GM19438 (cell line): ENCODE measurements at regions not wholly inside any gene's neighbourhood (a gene's known extent, or its start where the extent isn't known, plus 50 kb on each side); places are given as distances from the start of the nearest gene placed in this dataset.

Experiments
- ATAC-seq: cut with Tn5 transposase; IDR thresholded peaks from one replicate; pipeline ENCODE4 v1.9.1; 2021; ENCODE audit warnings: low read depth; ENCODE audit not compliant: unreplicated experiment

DNA sequence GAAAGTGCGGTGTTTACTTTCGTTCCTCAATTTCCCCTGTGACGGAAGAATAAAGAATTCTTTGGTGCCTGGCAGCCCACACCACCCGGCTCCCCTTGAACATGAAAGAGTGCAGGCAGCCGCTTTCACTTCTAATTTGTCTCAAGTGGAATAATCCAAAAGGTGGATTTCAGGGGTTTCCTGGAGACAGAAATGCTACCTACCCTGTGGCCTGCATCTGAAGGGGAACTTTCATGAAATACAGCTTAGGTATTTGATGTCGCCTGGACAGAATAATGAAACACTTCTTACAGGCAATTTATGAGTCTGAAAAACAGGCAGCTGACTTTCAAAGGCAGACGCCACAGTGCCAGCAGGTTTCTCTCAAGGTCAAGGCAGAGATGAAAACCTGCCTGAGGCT is 169.5 kb upstream of the USP24 start:
- no peak for ATAC-seq

DNA sequence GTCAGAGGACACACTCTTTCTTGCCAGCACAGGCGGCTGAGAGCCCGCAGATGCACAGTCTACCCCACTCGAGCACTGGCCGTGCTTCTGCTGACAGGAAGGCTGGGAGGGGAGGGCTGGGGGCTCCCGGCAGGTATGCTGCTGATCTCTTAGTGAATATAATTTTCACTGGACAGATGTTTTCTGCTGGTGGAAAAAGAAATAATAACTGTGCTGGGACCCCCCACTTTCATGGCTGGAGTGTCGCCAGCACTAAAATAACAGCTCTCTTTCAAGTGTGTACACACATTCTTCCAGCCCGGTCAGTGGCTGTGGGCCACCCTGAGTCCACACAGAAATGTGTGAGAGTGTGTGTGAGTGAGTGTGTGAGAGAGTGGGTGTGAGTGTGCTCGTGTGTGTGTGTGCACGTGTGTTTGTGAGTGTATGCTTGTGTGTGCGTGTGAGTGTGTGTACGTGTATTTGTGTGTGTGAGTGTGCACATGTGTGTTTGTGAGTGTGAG is 167.7 kb upstream of the USP24 start:
- no peak for ATAC-seq

GRCh38 chr1:55381983-55382382 is 166.8 kb upstream of the USP24 start:
- ATAC-seq, result no peak

DNA sequence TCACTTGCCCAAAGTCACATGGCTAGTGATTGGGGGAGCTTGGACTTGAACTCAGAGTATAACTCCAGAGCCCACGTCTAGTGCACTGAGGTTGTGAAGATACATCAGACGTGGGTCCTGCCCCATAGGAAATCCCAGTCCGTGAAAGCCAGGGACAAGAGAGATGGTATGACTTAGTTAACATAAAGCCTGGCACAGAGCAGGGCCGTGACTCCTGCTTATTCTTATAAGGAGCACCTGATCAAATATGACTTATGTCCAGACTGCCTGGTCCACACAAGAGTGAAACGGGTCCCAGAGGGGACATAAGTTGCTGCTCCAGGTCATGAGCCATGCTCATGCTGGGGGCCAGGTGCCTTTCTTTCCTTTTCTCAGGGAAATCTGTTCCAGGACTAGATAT is 166.3 kb upstream of the USP24 start:
- no peak for ATAC-seq

DNA sequence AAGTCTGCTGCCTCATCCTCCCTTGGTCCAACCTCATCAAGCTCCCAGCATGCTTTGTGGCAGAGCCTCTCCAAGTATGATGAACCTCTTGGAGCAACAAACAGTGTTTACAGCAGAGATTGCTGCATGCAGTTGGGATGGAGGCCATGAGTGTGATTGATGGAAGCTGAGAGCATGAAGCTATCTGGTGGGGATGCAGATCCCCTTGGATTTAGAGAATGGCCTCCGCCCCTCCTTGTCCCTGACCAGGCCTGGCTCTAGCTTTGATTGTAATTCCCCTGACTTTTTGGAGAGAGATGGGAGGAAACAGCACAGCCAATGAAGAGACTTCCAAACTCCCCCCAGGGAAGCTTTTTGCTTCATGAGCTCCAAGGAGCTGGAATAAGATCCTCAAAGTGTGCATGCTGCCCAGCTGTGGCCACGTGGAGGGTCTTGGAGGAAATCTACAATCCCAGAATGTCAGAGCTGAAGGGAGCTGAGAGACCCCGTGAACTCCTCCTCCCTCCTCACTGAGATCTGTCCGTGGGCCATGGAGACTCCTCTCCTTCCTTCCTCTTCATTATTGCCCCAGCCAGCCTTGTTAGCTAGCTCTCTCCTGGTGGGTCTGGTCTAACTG is 165.3 kb upstream of the USP24 start:
- no peak for ATAC-seq

- no peak for ATAC-seq
These were observed 163.4 kb upstream of the USP24 start for GRCh38 chr1:55378582-55378981.

DNA sequence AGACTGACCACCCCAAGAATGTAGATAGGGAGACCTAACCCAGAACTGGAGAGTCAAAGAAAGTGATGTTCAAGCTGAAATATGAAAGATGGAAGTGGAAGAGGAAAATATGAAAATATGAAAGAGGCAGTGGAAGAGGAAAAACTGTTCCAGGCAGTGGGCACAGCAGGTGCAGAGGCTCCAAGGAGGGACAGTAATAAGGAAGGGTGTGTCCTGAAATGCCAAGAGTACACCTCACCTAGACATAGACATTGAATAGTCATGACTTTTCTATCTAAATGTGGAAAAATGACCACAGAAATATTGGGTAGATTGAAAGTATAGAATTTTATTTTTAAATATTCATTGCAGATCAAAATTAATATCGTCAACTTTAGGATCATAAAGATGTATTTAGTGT is 161.7 kb upstream of the USP24 start:
- ATAC-seq, result no peak

DNA sequence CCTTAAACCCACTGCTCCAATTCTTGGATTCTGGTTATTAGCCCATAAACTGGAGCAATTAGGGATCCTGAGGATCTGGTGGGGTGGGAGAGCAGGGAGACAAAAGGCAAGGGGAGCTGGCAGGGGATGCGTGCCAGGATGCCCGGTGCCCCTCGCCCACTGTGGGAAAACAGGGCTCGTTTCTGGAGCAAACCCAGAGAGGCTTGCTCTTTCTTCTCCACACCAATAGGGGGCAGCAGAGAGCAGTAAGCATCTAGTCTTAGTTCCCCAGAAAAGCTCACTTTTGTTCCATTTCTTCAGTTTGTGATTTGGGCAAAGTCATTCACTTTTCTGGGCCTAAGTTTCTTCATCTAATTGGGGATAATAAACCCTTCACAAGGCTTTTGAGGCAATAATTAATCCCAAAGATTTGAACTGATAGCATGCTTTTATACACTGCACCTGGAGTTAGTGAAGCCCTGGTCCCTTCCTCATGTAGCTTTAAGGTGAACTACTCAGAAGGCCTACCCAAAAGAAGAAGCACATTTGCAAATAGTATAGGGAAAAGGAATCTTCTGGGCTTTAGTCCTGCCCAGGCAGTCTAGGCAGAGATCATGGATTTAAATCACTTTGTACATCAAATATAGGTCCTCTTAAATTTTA is 160.6 kb upstream of the USP24 start:
- no peak for ATAC-seq

GRCh38 chr1:55374801-55375616 is 159.8 kb upstream of the USP24 start:
- no peak for ATAC-seq

GRCh38 chr1:55374216-55374615 is 159.1 kb upstream of the USP24 start:
- no peak for ATAC-seq

GRCh38 chr1:55369474-55369873 is 154.3 kb upstream of the USP24 start:
- no peak for ATAC-seq

- ATAC-seq, result no peak
These were observed 153.5 kb upstream of the USP24 start for GRCh38 chr1:55368698-55369097.

DNA sequence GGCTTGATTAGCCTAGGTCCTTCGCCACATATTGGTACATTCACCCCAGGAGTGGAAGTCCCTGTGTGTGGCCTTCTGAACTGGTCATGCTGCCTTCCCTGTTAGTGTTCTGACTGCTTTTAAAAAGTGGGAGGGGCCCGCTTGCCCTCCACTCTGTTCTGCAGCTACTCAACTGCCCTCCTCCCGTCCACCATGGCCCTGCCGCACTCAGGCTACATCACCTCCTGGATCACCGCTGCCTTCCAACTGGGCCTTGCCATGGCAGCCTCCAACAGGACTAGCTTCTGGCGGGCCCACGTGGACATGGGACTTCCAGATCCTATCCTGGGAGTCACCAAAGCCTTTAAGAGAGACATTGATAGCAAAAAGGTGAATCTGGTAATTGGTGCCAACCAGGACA is 152.1 kb upstream of the USP24 start:
- no peak for ATAC-seq

DNA sequence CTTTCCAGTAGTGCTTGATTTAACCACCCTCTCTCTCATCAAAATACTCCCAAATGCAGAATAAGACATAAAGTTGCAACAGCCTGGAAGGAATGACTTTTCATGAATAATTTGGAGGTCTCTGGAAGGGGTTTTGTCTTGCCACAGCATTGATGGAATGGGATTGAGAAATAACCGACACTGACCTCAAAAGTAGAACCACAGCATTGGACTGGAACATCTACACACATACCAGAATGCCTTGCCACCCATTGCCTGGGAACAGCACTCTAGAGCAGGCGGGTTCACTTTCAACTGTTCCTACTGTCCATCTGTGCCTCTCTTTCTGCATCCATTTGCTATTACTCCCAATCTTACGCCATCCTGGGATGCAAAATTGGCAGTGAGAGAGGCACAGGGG is 149.1 kb upstream of the USP24 start:
- ATAC-seq, result no peak

GRCh38 chr1:55363268-55363667 is 148.1 kb upstream of the USP24 start:
- ATAC-seq, result no peak

DNA sequence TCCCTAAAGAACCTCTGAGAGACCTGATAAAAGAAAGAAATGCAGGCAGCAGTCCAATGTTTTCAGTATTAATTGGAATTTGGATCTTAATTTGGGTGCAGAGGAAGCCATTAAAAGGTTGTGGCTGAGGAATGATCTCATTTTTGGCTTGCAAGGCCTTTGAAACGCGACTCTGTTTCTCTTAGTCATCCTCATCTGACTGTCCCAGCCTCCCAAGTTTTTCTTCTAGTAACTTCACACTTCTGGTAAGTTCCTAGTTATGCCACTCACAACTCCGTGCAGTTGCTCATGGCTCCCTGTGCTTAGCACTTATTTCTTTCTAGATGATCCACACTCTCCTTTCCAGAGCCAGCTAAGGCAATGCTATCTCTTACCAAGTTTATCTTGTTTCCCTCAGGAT is 147.4 kb upstream of the USP24 start:
- ATAC-seq, result no peak

- ATAC-seq, result no peak
These were observed 144.4 kb upstream of the USP24 start for GRCh38 chr1:55359611-55360010.

- no peak for ATAC-seq
These were observed 143.4 kb upstream of the USP24 start for GRCh38 chr1:55358581-55358980.

- no peak for ATAC-seq
These were observed 140.4 kb upstream of the USP24 start for GRCh38 chr1:55355549-55355948.

GRCh38 chr1:55353707-55354620 is 138.8 kb upstream of the USP24 start:
- no peak for ATAC-seq

DNA sequence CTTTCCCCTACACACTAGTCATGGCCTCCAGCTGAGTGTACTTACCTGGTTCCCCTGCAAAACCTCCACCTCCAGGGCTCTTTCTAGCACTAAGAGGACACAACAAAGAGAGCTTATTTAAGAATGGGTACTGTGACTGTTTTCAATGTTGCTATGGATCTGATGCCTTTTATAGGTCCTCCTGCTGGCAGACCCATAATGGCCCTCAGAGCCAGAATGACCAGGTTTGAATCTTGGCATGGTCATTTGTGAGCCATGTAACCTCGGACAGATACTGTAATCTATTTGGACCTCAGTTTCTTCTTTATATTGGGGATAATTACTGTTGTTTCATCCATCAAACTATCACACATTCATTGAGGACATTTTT is 137.6 kb upstream of the USP24 start:
- ATAC-seq, result no peak
